ENCODE measurements at regions not wholly inside any gene's neighbourhood (a gene's known extent, or its start where the extent isn't known, plus 50 kb on each side); places are given as distances from the start of the nearest gene placed in this dataset.

- TF ChIP-seq CTCF (IDR thresholded peaks at IDR 0.05 in 2 of 3, conservative IDR thresholded peaks at IDR 0.05 in 1 of 3; ENCODE audit: borderline replicate concordance in 1 of 3, insufficient read depth in 1 of 3, low read depth in 2 of 3, low read length in 2 of 3), result no peak
- no peak for TF ChIP-seq FOSL1 (IDR thresholded peaks at IDR 0.05; ENCODE audit: low read depth)
- no peak for TF ChIP-seq EZH2 (IDR thresholded peaks at IDR 0.05)
- no peak for TF ChIP-seq SP1 (IDR thresholded peaks at IDR 0.05; ENCODE audit: low read depth)
- TF ChIP-seq JUND (IDR thresholded peaks at IDR 0.05), result no peak
- TF ChIP-seq POLR2A (IDR thresholded peaks at IDR 0.05; ENCODE audit: borderline replicate concordance, extremely low read depth, insufficient read depth, insufficient read length), result no peak
- no peak for TF ChIP-seq SIN3A (IDR thresholded peaks at IDR 0.05; ENCODE audit: low read depth)
- TF ChIP-seq REST (IDR thresholded peaks at IDR 0.05; ENCODE audit: low read depth), result no peak
- no peak for TF ChIP-seq EGR1 (IDR thresholded peaks at IDR 0.05; ENCODE audit: low read depth)
- no peak for TF ChIP-seq POLR2AphosphoS5 (IDR thresholded peaks at IDR 0.05; ENCODE audit: low read depth, low read length)
- no peak for TF ChIP-seq YY1 (IDR thresholded peaks at IDR 0.05; ENCODE audit: extremely low read depth, insufficient replicate concordance, low read depth, low read length)
- TF ChIP-seq EZH2phosphoT487 (IDR thresholded peaks at IDR 0.05; ENCODE audit: borderline replicate concordance), result no peak
- no peak for TF ChIP-seq ATF3 (IDR thresholded peaks at IDR 0.05)
Observed at GRCh38 chr4:87716371-87717265, 66.5 kb downstream of the DMP1 start.

All from HCT116 (cell line).